ENCODE measurements at regions not wholly inside any gene's neighbourhood (a gene's known extent, or its start where the extent isn't known, plus 50 kb on each side); places are given as distances from the start of the nearest gene placed in this dataset.

GRCh38 chr3:61417352-61417751 is 144.0 kb upstream of the PTPRG start:
- no peaks in the 10 kb centered on the region for H3K4me1 ChIP-seq (ENCODE audit: control insufficient read depth, low read length)
- H3K27ac ChIP-seq (ENCODE audit: low read depth, low read length) = no peak overlapping the region
- TF ChIP-seq EZH2phosphoT487 (IDR thresholded peaks at IDR 0.05; ENCODE audit: borderline replicate concordance, low read length) (no peak), CTCF (IDR thresholded peaks at IDR 0.05; ENCODE audit: low read depth, low read length, poor library complexity, severe bottlenecking) (no peak)
- no peaks in the 10 kb centered on the region; the same call in 1 of the 2 replicates for H3K27me3 ChIP-seq (ENCODE audit: control insufficient read depth, low read length)
- H3K4me3 ChIP-seq (ENCODE audit: low read length) = no peak overlapping the region
- H3K36me3 ChIP-seq (ENCODE audit: control insufficient read depth, low read length) = no peaks in the 10 kb centered on the region
- no peaks in the 10 kb centered on the region for H4K20me1 ChIP-seq (ENCODE audit: control insufficient read depth, insufficient read depth, low read depth, low read length)
- H3K9me2 ChIP-seq (replicated peaks; ENCODE audit: control insufficient read depth, low read length) = no peaks in the 10 kb centered on the region
- H3F3A ChIP-seq (ENCODE audit: control insufficient read depth, insufficient read depth) = no peaks in the 10 kb centered on the region
- no peaks in the 10 kb centered on the region for H3K9me3 ChIP-seq (ENCODE audit: control insufficient read depth, insufficient read depth, low read length)
- no peaks in the 10 kb centered on the region for H3K79me2 ChIP-seq (ENCODE audit: control insufficient read depth, low read length)
- no peak overlapping the region for H3K4me2 ChIP-seq (ENCODE audit: low read length)

DNA sequence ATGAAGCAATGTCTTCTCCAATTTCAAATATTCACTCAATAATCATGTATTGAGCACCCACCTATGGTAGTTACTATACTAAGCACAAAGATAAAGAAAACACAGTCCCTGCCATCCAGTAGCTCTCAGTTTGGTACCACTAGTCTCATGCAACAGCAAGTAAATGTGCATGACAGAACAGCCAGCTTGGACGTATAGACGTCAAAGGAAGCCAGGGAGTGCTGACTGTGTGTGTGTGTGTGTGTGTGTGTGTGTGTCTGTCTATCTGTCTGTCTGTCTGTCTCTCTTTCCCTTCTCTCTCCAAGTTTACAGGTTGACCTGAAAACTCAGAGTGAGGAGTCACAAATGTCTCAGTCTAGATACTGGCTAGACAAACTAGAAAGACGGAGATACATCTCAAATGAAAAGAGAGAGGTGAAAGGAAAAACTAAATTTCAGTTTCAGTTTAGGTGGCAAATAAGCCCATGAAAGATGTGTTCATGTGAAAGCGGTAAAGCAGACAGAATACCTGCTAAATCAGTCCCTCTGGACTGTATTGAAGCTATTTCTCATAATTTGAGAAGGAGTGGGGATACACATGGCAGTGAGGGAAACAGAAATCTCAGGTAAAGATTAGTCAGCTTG is 141.1 kb upstream of the PTPRG start:
- H4K20me1 ChIP-seq (ENCODE audit: control insufficient read depth, insufficient read depth, low read depth, low read length) = no peaks in the 10 kb centered on the region
- no peaks in the 10 kb centered on the region for H3K4me1 ChIP-seq (ENCODE audit: control insufficient read depth, low read length)
- H3K27ac ChIP-seq (ENCODE audit: low read depth, low read length) = no peak overlapping the region
- TF ChIP-seq EZH2phosphoT487 (IDR thresholded peaks at IDR 0.05; ENCODE audit: borderline replicate concordance, low read length) = no peak
- no peak for TF ChIP-seq CTCF (IDR thresholded peaks at IDR 0.05; ENCODE audit: low read depth, low read length, poor library complexity, severe bottlenecking)
- no peaks in the 10 kb centered on the region; the same call in 1 of the 2 replicates for H3K27me3 ChIP-seq (ENCODE audit: control insufficient read depth, low read length)
- H3K36me3 ChIP-seq (ENCODE audit: control insufficient read depth, low read length) = no peaks in the 10 kb centered on the region
- no peaks in the 10 kb centered on the region for H3K79me2 ChIP-seq (ENCODE audit: control insufficient read depth, low read length)
- H3K4me3 ChIP-seq (ENCODE audit: low read length) = no peak overlapping the region
- no peaks in the 10 kb centered on the region for H3K9me2 ChIP-seq (replicated peaks; ENCODE audit: control insufficient read depth, low read length)
- no peaks in the 10 kb centered on the region for H3K9me3 ChIP-seq (ENCODE audit: control insufficient read depth, insufficient read depth, low read length)
- no peaks in the 10 kb centered on the region for H3F3A ChIP-seq (ENCODE audit: control insufficient read depth, insufficient read depth)
- no peak overlapping the region for H3K4me2 ChIP-seq (ENCODE audit: low read length)

DNA sequence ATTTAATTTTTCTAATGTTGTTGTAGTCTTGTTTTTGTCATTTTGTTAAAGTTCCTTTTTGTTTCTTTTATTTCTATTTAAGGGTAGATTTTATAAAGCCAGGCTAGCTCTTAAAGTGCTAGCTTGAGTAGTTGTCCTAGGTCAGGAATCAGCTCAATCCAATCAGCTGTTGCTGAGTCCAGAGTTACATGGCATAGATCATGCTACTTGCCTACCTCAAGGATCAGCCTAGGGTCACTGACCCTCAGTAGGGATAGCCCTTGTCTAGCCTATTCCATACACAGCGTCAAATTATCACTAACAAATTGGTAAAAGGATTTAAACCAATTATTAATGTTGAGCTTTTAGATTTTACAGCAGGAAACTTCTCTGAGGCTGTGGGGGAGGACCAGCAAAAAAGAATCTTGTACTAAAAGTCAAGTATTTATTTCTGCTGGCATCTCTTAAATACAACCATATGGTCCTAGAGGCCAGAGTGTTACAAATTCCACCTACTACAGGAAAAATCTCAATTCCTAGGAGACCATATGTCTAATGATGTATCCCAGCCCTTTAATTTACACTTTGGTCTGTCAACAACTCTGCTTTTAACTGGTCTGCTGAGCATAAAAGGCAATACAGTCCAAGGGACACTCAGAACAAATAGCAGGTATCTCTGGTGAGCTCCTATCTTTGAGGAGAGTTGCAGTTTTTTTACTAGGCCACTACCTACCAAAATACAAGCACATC is 138.3 kb upstream of the PTPRG start:
- no peaks in the 10 kb centered on the region for H4K20me1 ChIP-seq (ENCODE audit: control insufficient read depth, insufficient read depth, low read depth, low read length)
- H3K4me1 ChIP-seq (ENCODE audit: control insufficient read depth, low read length) = no peaks in the 10 kb centered on the region
- no peaks in the 10 kb centered on the region for H3K9me3 ChIP-seq (ENCODE audit: control insufficient read depth, insufficient read depth, low read length)
- no peaks in the 10 kb centered on the region for H3K27me3 ChIP-seq (ENCODE audit: control insufficient read depth, low read length)
- no peaks in the 10 kb centered on the region for H3K79me2 ChIP-seq (ENCODE audit: control insufficient read depth, low read length)
- no peak for TF ChIP-seq EZH2phosphoT487 (IDR thresholded peaks at IDR 0.05; ENCODE audit: borderline replicate concordance, low read length)
- no peak for TF ChIP-seq CTCF (IDR thresholded peaks at IDR 0.05; ENCODE audit: low read depth, low read length, poor library complexity, severe bottlenecking)
- no peaks in the 10 kb centered on the region for H3K36me3 ChIP-seq (ENCODE audit: control insufficient read depth, low read length)
- no peak overlapping the region for H3K4me3 ChIP-seq (ENCODE audit: low read length)
- no peaks in the 10 kb centered on the region for H3F3A ChIP-seq (ENCODE audit: control insufficient read depth, insufficient read depth)
- no peaks in the 10 kb centered on the region for H3K9me2 ChIP-seq (replicated peaks; ENCODE audit: control insufficient read depth, low read length)
- H3K4me2 ChIP-seq (ENCODE audit: low read length) = no peak overlapping the region
- no peak overlapping the region for H3K27ac ChIP-seq (ENCODE audit: low read depth, low read length)

Data from DOHH2 (cell line).